ENCODE measurements at regions not wholly inside any gene's neighbourhood (a gene's known extent, or its start where the extent isn't known, plus 50 kb on each side); places are given as distances from the start of the nearest gene placed in this dataset.

GRCh38 chr13:61778531-61778930 is 362.9 kb upstream of the PCDH20 start:
- Histone ChIP-seq H3K9me3 (ENCODE audit: control insufficient read depth, insufficient read depth, low read length) (no peaks in the 10 kb centered on the region), H3K27ac (ENCODE audit: low read length) (no peak overlapping the region), H3K27me3 (ENCODE audit: control insufficient read depth, insufficient read depth, low read length) (no peaks in the 10 kb centered on the region), H3K36me3 (ENCODE audit: control insufficient read depth, insufficient read depth, low read length) (no peaks in the 10 kb centered on the region), H3K4me3 (ENCODE audit: low read length) (no peak overlapping the region), H3K4me1 (ENCODE audit: control insufficient read depth, insufficient read depth, low read length) (no peaks in the 10 kb centered on the region)
- WGBS (ENCODE audit: insufficient coverage, insufficient read length), result no CpG with 5 or more reads among the region's 6 CpGs
- no peak for DNase-seq (ENCODE audit: low read depth, low spot score)

GRCh38 chr13:61777899-61778298 is 362.2 kb upstream of the PCDH20 start:
- no peak overlapping the region for H3K27ac ChIP-seq (ENCODE audit: low read length)
- H3K4me3 ChIP-seq (ENCODE audit: low read length), result no peak overlapping the region
- WGBS (ENCODE audit: insufficient coverage, insufficient read length), result no CpG with 5 or more reads among the region's 2 CpGs
- H3K27me3 ChIP-seq (ENCODE audit: control insufficient read depth, insufficient read depth, low read length), result no peaks in the 10 kb centered on the region
- no peaks in the 10 kb centered on the region for H3K9me3 ChIP-seq (ENCODE audit: control insufficient read depth, insufficient read depth, low read length)
- no peak for DNase-seq (ENCODE audit: low read depth, low spot score)
- no peaks in the 10 kb centered on the region for H3K4me1 ChIP-seq (ENCODE audit: control insufficient read depth, insufficient read depth, low read length)
- no peaks in the 10 kb centered on the region for H3K36me3 ChIP-seq (ENCODE audit: control insufficient read depth, insufficient read depth, low read length)

- H3K4me3 ChIP-seq (ENCODE audit: low read length), result no peak overlapping the region
- H3K9me3 ChIP-seq (ENCODE audit: control insufficient read depth, insufficient read depth, low read length), result no peaks in the 10 kb centered on the region
- no CpG with 5 or more reads among the region's 3 CpGs for WGBS (ENCODE audit: insufficient coverage, insufficient read length)
- DNase-seq (ENCODE audit: low read depth, low spot score), result no peak
- H3K27ac ChIP-seq (ENCODE audit: low read length), result no peak overlapping the region
- H3K36me3 ChIP-seq (ENCODE audit: control insufficient read depth, insufficient read depth, low read length), result no peaks in the 10 kb centered on the region
- no peaks in the 10 kb centered on the region for H3K4me1 ChIP-seq (ENCODE audit: control insufficient read depth, insufficient read depth, low read length)
- H3K27me3 ChIP-seq (ENCODE audit: control insufficient read depth, insufficient read depth, low read length), result no peaks in the 10 kb centered on the region
Observed at GRCh38 chr13:61777271-61777670, 361.6 kb upstream of the PCDH20 start.

- H3K9me3 ChIP-seq (ENCODE audit: control insufficient read depth, insufficient read depth, low read length), result no peaks in the 10 kb centered on the region
- no peak overlapping the region for H3K4me3 ChIP-seq (ENCODE audit: low read length)
- no peak overlapping the region for H3K27ac ChIP-seq (ENCODE audit: low read length)
- H3K27me3 ChIP-seq (ENCODE audit: control insufficient read depth, insufficient read depth, low read length), result no peaks in the 10 kb centered on the region
- DNase-seq (ENCODE audit: low read depth, low spot score), result no peak
- H3K36me3 ChIP-seq (ENCODE audit: control insufficient read depth, insufficient read depth, low read length), result no peaks in the 10 kb centered on the region
- no peaks in the 10 kb centered on the region for H3K4me1 ChIP-seq (ENCODE audit: control insufficient read depth, insufficient read depth, low read length)
Observed at GRCh38 chr13:61774903-61775302, 359.3 kb upstream of the PCDH20 start.

GRCh38 chr13:61770681-61771080 is 355.0 kb upstream of the PCDH20 start:
- WGBS (ENCODE audit: insufficient coverage, insufficient read length), result no CpG with 5 or more reads among the region's 4 CpGs
- H3K4me3 ChIP-seq (ENCODE audit: low read length), result no peak overlapping the region
- H3K9me3 ChIP-seq (ENCODE audit: control insufficient read depth, insufficient read depth, low read length), result no peaks in the 10 kb centered on the region
- H3K27me3 ChIP-seq (ENCODE audit: control insufficient read depth, insufficient read depth, low read length), result no peaks in the 10 kb centered on the region
- H3K4me1 ChIP-seq (ENCODE audit: control insufficient read depth, insufficient read depth, low read length), result no peaks in the 10 kb centered on the region
- no peaks in the 10 kb centered on the region for H3K36me3 ChIP-seq (ENCODE audit: control insufficient read depth, insufficient read depth, low read length)
- DNase-seq (ENCODE audit: low read depth, low spot score), result no peak
- H3K27ac ChIP-seq (ENCODE audit: low read length), result no peak overlapping the region

- Histone ChIP-seq H3K9me3 (ENCODE audit: control insufficient read depth, insufficient read depth, low read length) (no peaks in the 10 kb centered on the region), H3K27me3 (ENCODE audit: control insufficient read depth, insufficient read depth, low read length) (no peaks in the 10 kb centered on the region), H3K36me3 (ENCODE audit: control insufficient read depth, insufficient read depth, low read length) (no peaks in the 10 kb centered on the region), H3K27ac (ENCODE audit: low read length) (no peak overlapping the region), H3K4me3 (ENCODE audit: low read length) (no peak overlapping the region), H3K4me1 (ENCODE audit: control insufficient read depth, insufficient read depth, low read length) (no peaks in the 10 kb centered on the region)
- WGBS (ENCODE audit: insufficient coverage, insufficient read length), result 100% methylated on average over 1 of the region's 2 CpGs
- DNase-seq (ENCODE audit: low read depth, low spot score), result no peak
Observed at GRCh38 chr13:61768175-61768574, 352.5 kb upstream of the PCDH20 start.

- Histone ChIP-seq H3K36me3 (ENCODE audit: control insufficient read depth, insufficient read depth, low read length) (no peaks in the 10 kb centered on the region), H3K27me3 (ENCODE audit: control insufficient read depth, insufficient read depth, low read length) (no peaks in the 10 kb centered on the region), H3K4me1 (ENCODE audit: control insufficient read depth, insufficient read depth, low read length) (no peaks in the 10 kb centered on the region), H3K4me3 (ENCODE audit: low read length) (no peak overlapping the region), H3K27ac (ENCODE audit: low read length) (no peak overlapping the region), H3K9me3 (ENCODE audit: control insufficient read depth, insufficient read depth, low read length) (no peaks in the 10 kb centered on the region)
- DNase-seq (ENCODE audit: low read depth, low spot score), result no peak
- WGBS (ENCODE audit: insufficient coverage, insufficient read length), result no CpG with 5 or more reads among the region's 11 CpGs
Observed at GRCh38 chr13:61766667-61767058, 351.0 kb upstream of the PCDH20 start.

GRCh38 chr13:61765940-61766666 is 350.5 kb upstream of the PCDH20 start:
- no peak overlapping the region for H3K27ac ChIP-seq (ENCODE audit: low read length)
- no peaks in the 10 kb centered on the region for H3K4me1 ChIP-seq (ENCODE audit: control insufficient read depth, insufficient read depth, low read length)
- H3K36me3 ChIP-seq (ENCODE audit: control insufficient read depth, insufficient read depth, low read length), result no peaks in the 10 kb centered on the region
- no peaks in the 10 kb centered on the region for H3K27me3 ChIP-seq (ENCODE audit: control insufficient read depth, insufficient read depth, low read length)
- no CpG with 5 or more reads among the region's 14 CpGs for WGBS (ENCODE audit: insufficient coverage, insufficient read length)
- DNase-seq (ENCODE audit: low read depth, low spot score), result no peak
- H3K9me3 ChIP-seq (ENCODE audit: control insufficient read depth, insufficient read depth, low read length), result no peaks in the 10 kb centered on the region
- no peak overlapping the region for H3K4me3 ChIP-seq (ENCODE audit: low read length)

GRCh38 chr13:61765181-61765742 is 349.6 kb upstream of the PCDH20 start:
- Histone ChIP-seq H3K4me3 (ENCODE audit: low read length) (no peak overlapping the region), H3K27ac (ENCODE audit: low read length) (no peak overlapping the region), H3K36me3 (ENCODE audit: control insufficient read depth, insufficient read depth, low read length) (no peaks in the 10 kb centered on the region), H3K27me3 (ENCODE audit: control insufficient read depth, insufficient read depth, low read length) (no peaks in the 10 kb centered on the region), H3K4me1 (ENCODE audit: control insufficient read depth, insufficient read depth, low read length) (no peaks in the 10 kb centered on the region), H3K9me3 (ENCODE audit: control insufficient read depth, insufficient read depth, low read length) (no peaks in the 10 kb centered on the region)
- no CpG with 5 or more reads among the region's 16 CpGs for WGBS (ENCODE audit: insufficient coverage, insufficient read length)
- no peak for DNase-seq (ENCODE audit: low read depth, low spot score)

GRCh38 chr13:61761690-61762089 is 346.0 kb upstream of the PCDH20 start:
- no peaks in the 10 kb centered on the region for H3K27me3 ChIP-seq (ENCODE audit: control insufficient read depth, insufficient read depth, low read length)
- no peaks in the 10 kb centered on the region for H3K36me3 ChIP-seq (ENCODE audit: control insufficient read depth, insufficient read depth, low read length)
- no CpG with 5 or more reads among the region's 1 CpG for WGBS (ENCODE audit: insufficient coverage, insufficient read length)
- H3K4me1 ChIP-seq (ENCODE audit: control insufficient read depth, insufficient read depth, low read length), result no peaks in the 10 kb centered on the region
- no peak overlapping the region for H3K27ac ChIP-seq (ENCODE audit: low read length)
- DNase-seq (ENCODE audit: low read depth, low spot score), result no peak
- no peaks in the 10 kb centered on the region for H3K9me3 ChIP-seq (ENCODE audit: control insufficient read depth, insufficient read depth, low read length)
- H3K4me3 ChIP-seq (ENCODE audit: low read length), result no peak overlapping the region

GRCh38 chr13:61760102-61760501 is 344.5 kb upstream of the PCDH20 start:
- no peak for DNase-seq (ENCODE audit: low read depth, low spot score)
- no peaks in the 10 kb centered on the region for H3K36me3 ChIP-seq (ENCODE audit: control insufficient read depth, insufficient read depth, low read length)
- no peak overlapping the region for H3K4me3 ChIP-seq (ENCODE audit: low read length)
- no peak overlapping the region for H3K27ac ChIP-seq (ENCODE audit: low read length)
- H3K27me3 ChIP-seq (ENCODE audit: control insufficient read depth, insufficient read depth, low read length), result no peaks in the 10 kb centered on the region
- H3K9me3 ChIP-seq (ENCODE audit: control insufficient read depth, insufficient read depth, low read length), result no peaks in the 10 kb centered on the region
- H3K4me1 ChIP-seq (ENCODE audit: control insufficient read depth, insufficient read depth, low read length), result no peaks in the 10 kb centered on the region
- no CpG with 5 or more reads among the region's 3 CpGs for WGBS (ENCODE audit: insufficient coverage, insufficient read length)

Measured in iPS DF 6.9 (cell line).